CD4-positive, alpha-beta T cell (primary cell): ENCODE measurements at regions not wholly inside any gene's neighbourhood (a gene's known extent, or its start where the extent isn't known, plus 50 kb on each side); places are given as distances from the start of the nearest gene placed in this dataset.

Source experiments
- ATAC-seq: fragments of 200-7000 bp; cut with Tn5 transposase; one replicate; pipeline ENCODE4 v1.10.0; 2022; ENCODE audit warnings: mild to moderate bottlenecking; ENCODE audit not compliant: poor library complexity
- CTCF ChIA-PET: fragments of 350-600 bp; sonication (Branson Sonifier 250); formaldehyde crosslinking; loops from one replicate; lab custom pipeline; 2021; ENCODE audit warnings: antibody characterized with exemption, inconsistent platforms; lab: Charles Lee
- POLR2A ChIA-PET: fragments of 350-600 bp; sonication (Branson Sonifier 250); formaldehyde crosslinking; loops from one replicate; lab custom pipeline; 2021; ENCODE audit warnings: antibody characterized with exemption, inconsistent platforms; lab: Charles Lee
- DNase-seq, 14 experiments: peaks; one replicate each; pipeline ENCODE4 v3.0.0-alpha.2; 2013 to 2020; ENCODE audit warnings: mixed read lengths in 2 of 14
- H3K27ac ChIP-seq, 2 donors: one replicate each; pipeline versions ENCODE4 v1.5.1 to v1.7.0; 2013; ENCODE audit warnings: low read length in 2 of 2, low read depth in 1 of 2, mild to moderate bottlenecking in 1 of 2
- H3K27me3 ChIP-seq, 2 experiments: 1 replicate in 1 of 2; 2 replicates in 1 of 2; pipeline versions ENCODE4 v1.6.1 to v1.7.0; 2013; ENCODE audit warnings: low read length in 2 of 2, control low read depth in 1 of 2, mild to moderate bottlenecking in 1 of 2, moderate library complexity in 1 of 2; ENCODE audit not compliant: insufficient read depth in 2 of 2, control insufficient read depth in 1 of 2
- H3K36me3 ChIP-seq: one replicate; pipeline ENCODE4 v1.6.1; 2013; ENCODE audit warnings: low read length, control low read depth; ENCODE audit not compliant: insufficient read depth
- H3K4me1 ChIP-seq: one replicate; pipeline ENCODE4 v1.6.1; 2013; ENCODE audit warnings: low read length, control low read depth; ENCODE audit not compliant: insufficient read depth
- H3K4me3 ChIP-seq: one replicate; pipeline ENCODE4 v1.5.1; 2013; ENCODE audit warnings: mild to moderate bottlenecking, low read length, moderate library complexity
- H3K9me3 ChIP-seq, 2 experiments: 1 replicate in 1 of 2; 2 replicates in 1 of 2; pipeline versions ENCODE4 v1.6.1 to v1.7.0; 2013; ENCODE audit warnings: low read length in 2 of 2, mild to moderate bottlenecking in 2 of 2, control low read depth in 1 of 2, moderate library complexity in 1 of 2; ENCODE audit not compliant: control insufficient read depth in 1 of 2, insufficient read depth in 1 of 2
- H3K27ac Mint-ChIP-seq: one replicate; pipeline ENCODE4 v1.8.0; 2020; ENCODE audit warnings: mixed read lengths
- H3K27me3 Mint-ChIP-seq: one replicate; pipeline ENCODE4 v1.8.0; 2021; ENCODE audit warnings: mixed read lengths
- H3K36me3 Mint-ChIP-seq: one replicate; pipeline ENCODE4 v1.8.0; 2021; ENCODE audit warnings: low read depth, mixed read lengths
- H3K4me1 Mint-ChIP-seq: one replicate; pipeline ENCODE4 v1.8.0; 2021; ENCODE audit warnings: low read depth, mixed read lengths
- H3K4me3 Mint-ChIP-seq: one replicate; pipeline ENCODE4 v1.8.0; 2020; ENCODE audit warnings: mild to moderate bottlenecking, mixed read lengths
- H3K9me3 Mint-ChIP-seq: one replicate; pipeline ENCODE4 v1.8.0; 2020; ENCODE audit warnings: mixed read lengths
- CTCF ChIP-seq: fragments of 200-600 bp; IDR thresholded peaks from one replicate; pipeline ENCODE4 v1.8.0; 2022; ENCODE audit warnings: antibody characterized with exemption, mild to moderate bottlenecking
- intact Hi-C, 2 experiments: fragments of 100-400 bp; cut with DNase I in 1 of 2; cut with micrococcal nuclease in 1 of 2; formaldehyde crosslinking; loops; one replicate each; pipeline versions ENCODE4 v1.15.1 to v1.9.0; 2023 to 2025; cut with DNase I, micrococcal nuclease

GRCh38 chr11:130782361-130783222 is 133.7 kb downstream of the SNX19 start:
- Histone ChIP-seq H3K27ac (no peak overlapping the region), H3K27me3 (peaks cover 0 to 3% of the 10 kb centered on the region in 2 experiments), H3K36me3 (no peaks in the 10 kb centered on the region), H3K4me3 (no peak overlapping the region), H3K9me3 (peaks cover 0 to 7% of the 10 kb centered on the region in 2 experiments), H3K4me1 (no peaks in the 10 kb centered on the region)
- H3K27ac Mint-ChIP-seq: no peak overlapping the region
- H3K9me3 Mint-ChIP-seq: no peaks in the 10 kb centered on the region
- peaks cover 4% of the 10 kb centered on the region for H3K27me3 Mint-ChIP-seq
- intact Hi-C loops: no loop called here
- ATAC-seq: no peak
- no peak for DNase-seq
- CTCF ChIA-PET: no interaction called here
- no peak overlapping the region for H3K4me3 Mint-ChIP-seq
- POLR2A ChIA-PET: no interaction called here
- no peaks in the 10 kb centered on the region for H3K4me1 Mint-ChIP-seq
- no peak for TF ChIP-seq CTCF
- no peaks in the 10 kb centered on the region for H3K36me3 Mint-ChIP-seq

- DNase-seq: no peak
- no peaks in the 10 kb centered on the region for H3K4me1 ChIP-seq
- Mint-ChIP-seq H3K4me1 (no peaks in the 10 kb centered on the region), H3K9me3 (no peaks in the 10 kb centered on the region), H3K27me3 (peaks cover 9% of the 10 kb centered on the region), H3K4me3 (no peak overlapping the region), H3K27ac (no peak overlapping the region), H3K36me3 (no peaks in the 10 kb centered on the region)
- H3K9me3 ChIP-seq: peaks cover 0 to 1% of the 10 kb centered on the region in 2 experiments
- intact Hi-C loops: no loop called here
- CTCF ChIA-PET: no interaction called here
- H3K36me3 ChIP-seq: no peaks in the 10 kb centered on the region
- TF ChIP-seq CTCF: no peak
- POLR2A ChIA-PET: no interaction called here
- no peak overlapping the region for H3K27ac ChIP-seq
- no peak overlapping the region for H3K4me3 ChIP-seq
- no peak for ATAC-seq
- peaks cover 0 to 4% of the 10 kb centered on the region in 2 experiments for H3K27me3 ChIP-seq
Observed at GRCh38 chr11:130783323-130783722, 133.0 kb downstream of the SNX19 start.

GRCh38 chr11:130785380-130786116 is 130.7 kb downstream of the SNX19 start:
- no peaks in the 10 kb centered on the region for H3K36me3 Mint-ChIP-seq
- H3K4me1 Mint-ChIP-seq: no peaks in the 10 kb centered on the region
- POLR2A ChIA-PET: no interaction called here
- H3K4me3 ChIP-seq: no peak overlapping the region
- CTCF ChIA-PET: no interaction called here
- no peaks in the 10 kb centered on the region for H3K9me3 Mint-ChIP-seq
- ATAC-seq (no peak), DNase-seq (no peak)
- peaks cover 0 to 4% of the 10 kb centered on the region in 2 experiments for H3K9me3 ChIP-seq
- no peak overlapping the region for H3K27ac ChIP-seq
- H3K27me3 Mint-ChIP-seq: peaks cover 9% of the 10 kb centered on the region
- peaks cover 0 to 9% of the 10 kb centered on the region in 2 experiments for H3K27me3 ChIP-seq
- H3K4me3 Mint-ChIP-seq: no peak overlapping the region
- H3K36me3 ChIP-seq: no peaks in the 10 kb centered on the region
- H3K27ac Mint-ChIP-seq: no peak overlapping the region
- TF ChIP-seq CTCF: no peak
- no peaks in the 10 kb centered on the region for H3K4me1 ChIP-seq
- intact Hi-C loops: no loop called here
